HG03575 (cell line): ENCODE measurements at regions not wholly inside any gene's neighbourhood (a gene's known extent, or its start where the extent isn't known, plus 50 kb on each side); places are given as distances from the start of the nearest gene placed in this dataset.

Experiments
- ATAC-seq: cut with Tn5 transposase; IDR thresholded peaks from one replicate; pipeline ENCODE4 v1.9.1; 2021; ENCODE audit not compliant: unreplicated experiment, insufficient number of reproducible peaks, low FRiP score; ENCODE audit errors: extremely low read depth

GRCh38 chr11:112498701-112499100 lies 238.0 kb upstream of the PLET1 start:
- no peak for ATAC-seq

GRCh38 chr11:112499153-112499880 lies 238.7 kb upstream of the PLET1 start:
- ATAC-seq: no peak

- ATAC-seq: no peak
Observed at GRCh38 chr11:112499881-112500204, 239.2 kb upstream of the PLET1 start.

- ATAC-seq: no peak
Observed at GRCh38 chr11:112503410-112503809, 242.8 kb upstream of the PLET1 start.

- ATAC-seq: no peak
Observed at GRCh38 chr11:112504056-112504455, 243.4 kb upstream of the PLET1 start.

- ATAC-seq: no peak
Observed at GRCh38 chr11:112506852-112507251, 246.2 kb upstream of the PLET1 start.

GRCh38 chr11:112507281-112507680 lies 246.6 kb upstream of the PLET1 start:
- ATAC-seq: no peak

- no peak for ATAC-seq
Observed at GRCh38 chr11:112508750-112509149, 248.1 kb upstream of the PLET1 start.

GRCh38 chr11:112509300-112509699 lies 248.6 kb upstream of the PLET1 start:
- ATAC-seq: no peak

GRCh38 chr11:112511271-112511670 lies 250.6 kb upstream of the PLET1 start:
- ATAC-seq: no peak

- no peak for ATAC-seq
Observed at GRCh38 chr11:112511911-112512310, 251.3 kb upstream of the PLET1 start.

- no peak for ATAC-seq
Observed at GRCh38 chr11:112513417-112513816, 252.8 kb upstream of the PLET1 start.

- ATAC-seq: no peak
Observed at GRCh38 chr11:112514011-112514740, 253.5 kb upstream of the PLET1 start.

GRCh38 chr11:112516261-112516660 lies 255.6 kb upstream of the PLET1 start:
- no peak for ATAC-seq

GRCh38 chr11:112516755-112517154 lies 256.1 kb upstream of the PLET1 start:
- ATAC-seq: no peak

GRCh38 chr11:112518371-112518770 lies 257.7 kb upstream of the PLET1 start:
- ATAC-seq: no peak

GRCh38 chr11:112519751-112520150 lies 259.1 kb upstream of the PLET1 start:
- ATAC-seq: no peak

- ATAC-seq: no peak
Observed at GRCh38 chr11:112520354-112520753, 259.7 kb upstream of the PLET1 start.

- no peak for ATAC-seq
Observed at GRCh38 chr11:112522536-112522935, 261.9 kb upstream of the PLET1 start.

GRCh38 chr11:112523031-112523430 lies 262.4 kb upstream of the PLET1 start:
- ATAC-seq: no peak

GRCh38 chr11:112523477-112523876 lies 262.8 kb upstream of the PLET1 start:
- ATAC-seq: no peak
